ENCODE measurements at regions not wholly inside any gene's neighbourhood (a gene's known extent, or its start where the extent isn't known, plus 50 kb on each side); places are given as distances from the start of the nearest gene placed in this dataset.
A peak's percentile ranks its signal among the peaks of the same experiment; 100 is the strongest.

GRCh38 chr9:135412315-135413085 lies 67.1 kb upstream of the PPP1R26 start:
- peak; percentile 54 for DNase-seq

- no peak for DNase-seq
Observed at GRCh38 chr9:135413086-135413375, 66.6 kb upstream of the PPP1R26 start.

GRCh38 chr9:135413461-135413860 lies 66.1 kb upstream of the PPP1R26 start:
- DNase-seq, result no peak

- no peak for DNase-seq
Observed at GRCh38 chr9:135414293-135414692, 65.3 kb upstream of the PPP1R26 start.

GRCh38 chr9:135415586-135415985 lies 64.0 kb upstream of the PPP1R26 start:
- no peak for DNase-seq

- no peak for DNase-seq
Observed at GRCh38 chr9:135416664-135417290, 62.8 kb upstream of the PPP1R26 start.

GRCh38 chr9:135418161-135418560 lies 61.4 kb upstream of the PPP1R26 start:
- no peak for DNase-seq

GRCh38 chr9:135419106-135419505 lies 60.5 kb upstream of the PPP1R26 start:
- DNase-seq, result no peak

GRCh38 chr9:135422341-135422944 lies 57.1 kb upstream of the PPP1R26 start:
- DNase-seq, result no peak

- DNase-seq, result no peak
Observed at GRCh38 chr9:135423725-135424124, 55.9 kb upstream of the PPP1R26 start.

All from activated gamma-delta T cell treated with Interleukin-2 at 50 U/mL for 16 hours (primary cell).